Fibroblast of lung (primary cell): ENCODE measurements at regions not wholly inside any gene's neighbourhood (a gene's known extent, or its start where the extent isn't known, plus 50 kb on each side); places are given as distances from the start of the nearest gene placed in this dataset.

Source experiments
- DNase-seq, 2 donors: peaks; one replicate each; pipeline versions ENCODE4 v3.0.0 to v3.0.0-alpha.2; 2010; ENCODE audit warnings: low read depth in 2 of 2
- H2AFZ ChIP-seq: 2 replicates; pipeline ENCODE4 v1.5.1; 2012; ENCODE audit warnings: low read length, control low read depth, inconsistent platforms
- H3K27ac ChIP-seq: 2 replicates; pipeline ENCODE4 v1.5.1; 2011; ENCODE audit warnings: low read length, control low read depth; ENCODE audit not compliant: insufficient read depth
- H3K27me3 ChIP-seq: 2 replicates; pipeline ENCODE4 v1.5.1; 2011; ENCODE audit warnings: mild to moderate bottlenecking, low read length; ENCODE audit not compliant: control insufficient read depth, insufficient read depth
- H3K36me3 ChIP-seq: 2 replicates; pipeline ENCODE4 v1.5.1; 2011; ENCODE audit warnings: low read length; ENCODE audit not compliant: control insufficient read depth, insufficient read depth
- H3K4me1 ChIP-seq: 2 replicates; pipeline ENCODE4 v1.5.1; 2011; ENCODE audit warnings: low read length; ENCODE audit not compliant: control insufficient read depth, insufficient read depth; ENCODE audit errors: extremely low read depth
- H3K4me2 ChIP-seq: 2 replicates; pipeline ENCODE4 v1.5.1; 2011; ENCODE audit warnings: low read length, control low read depth; ENCODE audit not compliant: insufficient read depth; ENCODE audit errors: extremely low read depth
- H3K4me3 ChIP-seq, 4 experiments: fragments of 200-600 bp in 1 of 4; sonication (generic) in 1 of 4; replicated peaks in 1 of 4; 2 replicates each; pipeline ENCODE4 v1.5.1; 2011 to 2016; ENCODE audit warnings: low read length in 4 of 4, low read depth in 3 of 4, mild to moderate bottlenecking in 3 of 4, control low read depth in 2 of 4, inconsistent platforms in 1 of 4, mixed read lengths in 1 of 4; ENCODE audit not compliant: insufficient read depth in 1 of 4; ENCODE audit errors: control extremely low read depth in 1 of 4
- H3K79me2 ChIP-seq: 2 replicates; pipeline ENCODE4 v1.5.1; 2012; ENCODE audit warnings: mild to moderate bottlenecking, low read length, inconsistent platforms; ENCODE audit not compliant: control insufficient read depth, insufficient read depth
- H3K9ac ChIP-seq: 2 replicates; pipeline ENCODE4 v1.5.1; 2011; ENCODE audit warnings: mild to moderate bottlenecking, low read length, control low read depth; ENCODE audit not compliant: insufficient read depth
- H3K9me3 ChIP-seq: 2 replicates; pipeline ENCODE4 v1.5.1; 2012; ENCODE audit warnings: low read depth, low read length; ENCODE audit not compliant: control insufficient read depth, insufficient read depth
- H4K20me1 ChIP-seq: 2 replicates; pipeline ENCODE4 v1.5.1; 2011; ENCODE audit warnings: low read length; ENCODE audit not compliant: control insufficient read depth, insufficient read depth; ENCODE audit errors: extremely low read depth
- CTCF ChIP-seq, 2 donors: IDR thresholded peaks in 1 of 2; conservative IDR thresholded peaks in 1 of 2; 1 replicate in 1 of 2; 2 replicates in 1 of 2; pipeline ENCODE4 v1.5.1; 2011 to 2012; ENCODE audit warnings: low read length in 2 of 2, control low read depth in 1 of 2, inconsistent platforms in 1 of 2, low read depth in 1 of 2, mild to moderate bottlenecking in 1 of 2
- EZH2 ChIP-seq: IDR thresholded peaks from 2 replicates; pipeline ENCODE4 v1.5.1; 2012; ENCODE audit warnings: low read length, control low read depth, mild to moderate bottlenecking; ENCODE audit errors: missing control alignments

GRCh38 chr6:63058601-63059000, 152.7 kb upstream of the FKBP1C start:
- DNase-seq, result no peak
- Histone ChIP-seq H3K9me3 (no peaks in the 10 kb centered on the region), H3K36me3 (no peaks in the 10 kb centered on the region), H2AFZ (no peak overlapping the region), H3K4me2 (no peak overlapping the region), H3K9ac (no peak overlapping the region), H3K79me2 (no peaks in the 10 kb centered on the region), H3K4me3 (no peak overlapping the region), H3K27ac (no peak overlapping the region), H3K27me3 (no peaks in the 10 kb centered on the region), H3K4me1 (no peaks in the 10 kb centered on the region), H4K20me1 (no peaks in the 10 kb centered on the region)
- TF ChIP-seq EZH2 (no peak), CTCF (conservative IDR thresholded peaks at IDR 0.05 in 1 of 2, IDR thresholded peaks at IDR 0.05 in 1 of 2; ENCODE audit: low read depth in 1 of 2, low read length in 2 of 2) (no peak)

GRCh38 chr6:63063631-63064271, 147.5 kb upstream of the FKBP1C start:
- Histone ChIP-seq H3K9me3 (no peaks in the 10 kb centered on the region), H2AFZ (no peak overlapping the region), H3K4me2 (no peak overlapping the region), H3K9ac (no peak overlapping the region), H3K4me3 (no peak overlapping the region), H3K27me3 (no peaks in the 10 kb centered on the region), H3K4me1 (no peaks in the 10 kb centered on the region), H4K20me1 (no peaks in the 10 kb centered on the region), H3K36me3 (no peaks in the 10 kb centered on the region), H3K79me2 (no peaks in the 10 kb centered on the region), H3K27ac (no peak overlapping the region)
- DNase-seq, result no peak
- no peak for TF ChIP-seq EZH2
- no peak for TF ChIP-seq CTCF (conservative IDR thresholded peaks at IDR 0.05 in 1 of 2, IDR thresholded peaks at IDR 0.05 in 1 of 2; ENCODE audit: low read depth in 1 of 2, low read length in 2 of 2)

- H3K4me2 ChIP-seq, result no peak overlapping the region
- no peaks in the 10 kb centered on the region for H3K4me1 ChIP-seq
- no peak overlapping the region for H2AFZ ChIP-seq
- H3K27me3 ChIP-seq, result no peaks in the 10 kb centered on the region
- no peaks in the 10 kb centered on the region for H4K20me1 ChIP-seq
- H3K9me3 ChIP-seq, result no peaks in the 10 kb centered on the region
- no peak overlapping the region for H3K27ac ChIP-seq
- H3K79me2 ChIP-seq, result no peaks in the 10 kb centered on the region
- no peak for DNase-seq
- H3K4me3 ChIP-seq, result no peak overlapping the region
- H3K9ac ChIP-seq, result no peak overlapping the region
- TF ChIP-seq CTCF (conservative IDR thresholded peaks at IDR 0.05 in 1 of 2, IDR thresholded peaks at IDR 0.05 in 1 of 2; ENCODE audit: low read depth in 1 of 2, low read length in 2 of 2) (no peak), EZH2 (no peak)
- H3K36me3 ChIP-seq, result no peaks in the 10 kb centered on the region
Observed at GRCh38 chr6:63066055-63066704, 145.1 kb upstream of the FKBP1C start.
